Nephron progenitor cell (in vitro differentiated cells): ENCODE measurements at regions not wholly inside any gene's neighbourhood (a gene's known extent, or its start where the extent isn't known, plus 50 kb on each side); places are given as distances from the start of the nearest gene placed in this dataset.

Source experiments
- DNase-seq: peaks from one replicate; pipeline ENCODE4 v3.0.0; 2021
- H3K27ac Mint-ChIP-seq: 2 replicates; pipeline ENCODE4 v1.8.0; 2021; ENCODE audit warnings: mild to moderate bottlenecking, moderate library complexity, mixed read lengths
- H3K27me3 Mint-ChIP-seq: 2 replicates; pipeline ENCODE4 v1.8.0; 2021; ENCODE audit warnings: mild to moderate bottlenecking, low read depth, mixed read lengths; ENCODE audit not compliant: poor library complexity
- H3K36me3 Mint-ChIP-seq: 2 replicates; pipeline ENCODE4 v1.8.0; 2021; ENCODE audit warnings: low read depth, mixed read lengths
- H3K4me1 Mint-ChIP-seq: 2 replicates; pipeline ENCODE4 v1.8.0; 2021; ENCODE audit warnings: mixed read lengths
- H3K4me3 Mint-ChIP-seq: 2 replicates; pipeline ENCODE4 v1.8.0; 2021; ENCODE audit warnings: mild to moderate bottlenecking, moderate library complexity, mixed read lengths
- H3K9me3 Mint-ChIP-seq: 2 replicates; pipeline ENCODE4 v1.8.0; 2021; ENCODE audit warnings: mild to moderate bottlenecking, moderate library complexity, mixed read lengths
- TF ChIP-seq, protein P1 (sequence below): fragments of 200-600 bp; sonication (generic); IDR thresholded peaks from 2 replicates; pipeline ENCODE4 v1.5.0; 2021; ENCODE audit warnings: antibody characterized with exemption

DNA sequence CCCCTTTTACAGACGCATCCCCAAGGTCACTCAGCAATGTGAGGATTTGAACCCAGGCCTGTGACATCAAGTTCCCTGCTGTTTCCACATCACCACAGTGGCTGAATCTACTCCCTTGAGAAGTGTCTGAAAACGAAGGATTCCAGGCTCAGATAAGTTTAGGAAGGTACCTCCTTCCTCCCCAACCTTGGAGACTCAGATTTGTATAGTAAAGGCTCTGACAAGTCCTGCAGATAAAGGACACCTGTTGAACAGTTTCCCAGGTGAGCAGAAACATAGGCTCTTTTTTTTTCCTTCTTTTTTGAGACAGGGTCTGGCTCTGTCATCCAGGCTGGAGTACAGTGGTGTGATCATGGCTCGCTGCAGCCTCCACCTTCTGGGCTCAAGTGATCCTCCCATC is 56.4 kb upstream of the PTPRS start:
- no peak overlapping the region for H3K27ac Mint-ChIP-seq
- no peaks in the 10 kb centered on the region for H3K36me3 Mint-ChIP-seq
- no peak overlapping the region for H3K4me3 Mint-ChIP-seq
- TF ChIP-seq, protein P1, sequence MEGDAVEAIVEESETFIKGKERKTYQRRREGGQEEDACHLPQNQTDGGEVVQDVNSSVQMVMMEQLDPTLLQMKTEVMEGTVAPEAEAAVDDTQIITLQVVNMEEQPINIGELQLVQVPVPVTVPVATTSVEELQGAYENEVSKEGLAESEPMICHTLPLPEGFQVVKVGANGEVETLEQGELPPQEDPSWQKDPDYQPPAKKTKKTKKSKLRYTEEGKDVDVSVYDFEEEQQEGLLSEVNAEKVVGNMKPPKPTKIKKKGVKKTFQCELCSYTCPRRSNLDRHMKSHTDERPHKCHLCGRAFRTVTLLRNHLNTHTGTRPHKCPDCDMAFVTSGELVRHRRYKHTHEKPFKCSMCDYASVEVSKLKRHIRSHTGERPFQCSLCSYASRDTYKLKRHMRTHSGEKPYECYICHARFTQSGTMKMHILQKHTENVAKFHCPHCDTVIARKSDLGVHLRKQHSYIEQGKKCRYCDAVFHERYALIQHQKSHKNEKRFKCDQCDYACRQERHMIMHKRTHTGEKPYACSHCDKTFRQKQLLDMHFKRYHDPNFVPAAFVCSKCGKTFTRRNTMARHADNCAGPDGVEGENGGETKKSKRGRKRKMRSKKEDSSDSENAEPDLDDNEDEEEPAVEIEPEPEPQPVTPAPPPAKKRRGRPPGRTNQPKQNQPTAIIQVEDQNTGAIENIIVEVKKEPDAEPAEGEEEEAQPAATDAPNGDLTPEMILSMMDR: no peak
- H3K4me1 Mint-ChIP-seq: peaks cover 54% of the 10 kb centered on the region
- no peaks in the 10 kb centered on the region for H3K9me3 Mint-ChIP-seq
- peaks cover 51% of the 10 kb centered on the region for H3K27me3 Mint-ChIP-seq
- DNase-seq: no peak

DNA sequence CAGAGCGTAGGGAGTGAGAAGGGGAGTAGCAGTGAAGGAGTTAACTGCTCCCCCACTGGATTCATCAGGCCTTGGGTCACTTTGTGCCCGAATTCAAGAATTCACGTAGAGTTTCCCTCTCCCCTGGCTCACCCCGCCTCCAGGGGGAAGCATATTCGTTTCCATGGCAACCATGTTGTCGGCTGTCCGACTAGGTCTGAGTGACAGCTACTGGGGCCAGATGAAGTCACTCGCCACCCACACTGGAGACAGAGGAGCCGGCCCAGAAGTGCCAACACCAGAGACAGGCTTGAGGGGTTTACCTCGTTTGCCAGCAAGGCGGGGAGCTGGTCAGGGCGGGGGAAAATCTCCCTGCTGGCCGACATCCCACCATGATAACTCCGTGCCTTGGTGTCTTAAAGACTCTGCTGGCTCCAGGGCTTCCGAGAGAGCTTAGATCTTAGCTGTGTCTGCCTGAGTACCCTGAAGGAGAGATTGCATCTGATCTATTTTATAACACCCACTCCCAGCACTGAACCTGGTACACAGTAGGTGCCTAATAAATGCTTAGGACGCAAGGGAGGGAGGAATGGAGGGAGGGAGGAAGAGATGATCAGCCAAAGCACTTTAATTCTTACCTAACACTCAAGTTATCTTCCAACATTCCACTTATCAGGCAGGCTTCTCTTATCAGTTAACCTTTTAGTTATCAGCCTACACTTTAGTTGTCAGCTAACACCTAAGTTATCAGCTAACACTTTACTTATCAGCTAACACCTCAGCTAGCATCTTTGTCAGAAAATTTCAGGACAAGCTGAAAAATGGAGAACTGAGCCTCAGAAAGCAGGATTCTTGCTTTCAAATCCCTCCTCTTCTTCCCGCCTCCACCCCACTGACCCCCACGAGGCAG is 57.2 kb upstream of the ZNRF4 start:
- Mint-ChIP-seq H3K4me3 (no peak overlapping the region), H3K9me3 (no peaks in the 10 kb centered on the region), H3K36me3 (no peaks in the 10 kb centered on the region), H3K27ac (no peak overlapping the region), H3K27me3 (peaks cover 49% of the 10 kb centered on the region), H3K4me1 (peaks cover 45% of the 10 kb centered on the region)
- TF ChIP-seq, protein P1: no peak
- DNase-seq: peak; percentile 47

DNA sequence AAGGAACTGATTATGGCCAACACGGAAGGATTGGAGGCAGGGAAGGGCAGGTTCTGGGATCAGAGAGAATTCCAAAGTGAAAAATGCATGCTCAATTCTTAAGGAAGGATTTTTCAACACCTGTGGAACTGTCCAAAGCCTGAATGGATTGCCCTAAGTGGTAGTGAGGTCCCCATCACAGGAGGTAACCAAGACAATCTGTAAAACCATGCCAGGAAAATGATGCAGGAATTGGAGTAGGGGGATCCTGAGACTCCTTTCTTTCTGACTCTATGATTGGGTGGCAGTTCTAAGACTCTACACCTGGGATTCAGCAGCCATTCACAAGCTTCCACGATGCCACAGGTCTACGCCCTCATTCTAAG is 56.5 kb upstream of the ZNRF4 start:
- TF ChIP-seq, protein P1: no peak
- Mint-ChIP-seq H3K27ac (no peak overlapping the region), H3K36me3 (no peaks in the 10 kb centered on the region), H3K4me3 (no peak overlapping the region), H3K27me3 (peaks cover 44% of the 10 kb centered on the region), H3K4me1 (peaks cover 38% of the 10 kb centered on the region), H3K9me3 (no peaks in the 10 kb centered on the region)
- DNase-seq: no peak

DNA sequence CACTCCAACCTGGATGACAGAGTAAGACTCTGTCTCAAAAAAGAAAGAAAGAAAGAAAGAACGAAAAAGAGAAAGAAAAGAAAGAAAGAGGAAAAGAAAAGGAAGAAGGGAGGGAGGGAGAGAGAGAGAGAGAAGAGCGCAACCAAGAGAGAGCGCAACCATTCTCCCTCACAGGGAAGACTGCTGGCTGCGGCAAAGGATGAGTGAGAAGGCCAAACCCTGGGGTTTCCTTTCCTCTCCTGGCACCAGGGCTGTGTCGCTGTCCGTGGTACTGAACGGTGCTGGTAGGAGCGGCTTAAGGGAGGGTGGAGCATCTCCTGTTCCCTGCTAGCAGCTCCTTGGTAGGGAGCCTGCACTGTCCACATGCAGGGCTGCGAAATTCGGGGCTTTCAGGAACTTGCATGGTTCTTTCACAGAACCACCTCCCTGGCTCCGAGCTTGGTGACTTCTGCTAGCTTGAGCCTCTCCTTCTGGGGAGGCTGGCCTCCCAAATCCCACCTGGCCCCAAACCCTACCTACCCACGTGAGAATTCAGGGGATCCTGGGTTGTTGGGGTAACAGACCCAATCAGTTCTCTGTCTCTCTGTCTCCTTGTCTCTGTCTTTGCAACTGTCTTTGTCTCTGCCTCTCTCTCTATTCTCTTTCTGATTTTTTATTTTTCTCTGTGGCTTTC is 51.1 kb upstream of the ZNRF4 start:
- H3K4me1 Mint-ChIP-seq: no peaks in the 10 kb centered on the region
- peaks cover 46% of the 10 kb centered on the region for H3K27me3 Mint-ChIP-seq

More for the DNA sequence above, 51.1 kb upstream of the ZNRF4 start:
- TF ChIP-seq, protein P1: no peak
- H3K36me3 Mint-ChIP-seq: no peaks in the 10 kb centered on the region
- H3K9me3 Mint-ChIP-seq: peaks cover 19% of the 10 kb centered on the region
- H3K27ac Mint-ChIP-seq: no peak overlapping the region
- DNase-seq: peak; percentile 99
- H3K4me3 Mint-ChIP-seq: no peak overlapping the region
